K562 (cell line): ENCODE measurements at regions not wholly inside any gene's neighbourhood (a gene's known extent, or its start where the extent isn't known, plus 50 kb on each side); places are given as distances from the start of the nearest gene placed in this dataset.

Experiments
- ATAC-seq: fragments of 200-7000 bp; cut with Tn5 transposase; 3 replicates; pipeline ENCODE4 v1.9.1; 2020; ENCODE audit warnings: moderate library complexity
- BruUV-seq: library from RNA; stranded (reverse); fragments of 400-500 nt; replicated peaks from 2 replicates; lab custom pipeline; 2021; lab: Mats Ljungman, UMichigan
- CTCF ChIA-PET: fragments of 300-600 bp; formaldehyde crosslinking; extraction: SDS; loops from one replicate; lab custom pipeline; 2021; ENCODE audit warnings: low intra/inter-chr PET ratio; lab: Yijun Ruan, JAX
- POLR2A ChIA-PET: fragments of 300-600, 350-650 bp; sonication (Branson Sonifier 250); formaldehyde crosslinking; extraction: SDS; loops from one replicate; lab custom pipeline; 2021; ENCODE audit warnings: antibody characterized with exemption, inconsistent platforms; lab: Yijun Ruan, JAX
- DNase-seq, 4 experiments: peaks; one replicate each; pipeline versions ENCODE4 v3.0.0 to v3.0.0-alpha.2; 2011 to 2018; ENCODE audit warnings: low spot score in 3 of 4, mixed read lengths in 3 of 4; ENCODE audit errors: extremely low read depth in 1 of 4
- FAIRE-seq: peaks from 2 replicates; lab custom pipeline; 2011; peaks lifted over from hg19 to GRCh38; lab: Jason Lieb, UNC
- H2AFZ ChIP-seq: 2 replicates; pipeline ENCODE4 v1.6.0; 2011; ENCODE audit warnings: low read depth, low read length, control low read depth, inconsistent platforms
- H3K27ac ChIP-seq: fragments of 200-600 bp; 3 replicates; pipeline ENCODE4 v1.8.0; 2011; ENCODE audit warnings: low read depth, mild to moderate bottlenecking, control low read depth, inconsistent platforms, low read length, moderate library complexity, mixed read lengths; ENCODE audit errors: extremely low read depth
- H3K27me3 ChIP-seq, 2 experiments: fragments of 300-600 bp in 1 of 2; 2 replicates in 1 of 2; 3 replicates in 1 of 2; pipeline versions ENCODE4 v1.6.0 to v1.8.0; 2011; ENCODE audit warnings: inconsistent platforms in 2 of 2, low read length in 2 of 2, mild to moderate bottlenecking in 1 of 2, mixed read lengths in 1 of 2, moderate library complexity in 1 of 2; ENCODE audit not compliant: control insufficient read depth in 2 of 2, insufficient read depth in 2 of 2
- H3K36me3 ChIP-seq: fragments of 300-600 bp; 3 replicates; pipeline ENCODE4 v1.8.0; 2011; ENCODE audit warnings: mild to moderate bottlenecking, low read length, inconsistent platforms; ENCODE audit not compliant: control insufficient read depth, insufficient read depth
- H3K4me1 ChIP-seq, 2 experiments: fragments of 200-600 bp in 1 of 2; replicated peaks in 1 of 2; 2 replicates in 1 of 2; 3 replicates in 1 of 2; pipeline versions ENCODE4 v1.5.1 to v1.8.0; 2011; ENCODE audit warnings: inconsistent platforms in 2 of 2, low read length in 2 of 2, mild to moderate bottlenecking in 1 of 2, mixed read lengths in 1 of 2, moderate library complexity in 1 of 2; ENCODE audit not compliant: control insufficient read depth in 2 of 2, insufficient read depth in 2 of 2
- H3K4me2 ChIP-seq: 2 replicates; pipeline ENCODE4 v1.6.1; 2011; ENCODE audit warnings: low read length, control low read depth, inconsistent platforms, mixed read lengths; ENCODE audit not compliant: insufficient read depth
- H3K4me3 ChIP-seq: fragments of 200-600 bp; sonication (generic), shearing (Covaris generic); 2 replicates; pipeline ENCODE4 v1.5.1; 2016; ENCODE audit warnings: control low read depth, inconsistent platforms
- H3K79me2 ChIP-seq: fragments of 200-600 bp; 3 replicates; pipeline ENCODE4 v1.8.0; 2011; ENCODE audit warnings: low read length, inconsistent platforms; ENCODE audit not compliant: control insufficient read depth, insufficient read depth
- H3K9ac ChIP-seq, 2 experiments: 2 replicates each; pipeline versions ENCODE4 v1.6.0 to v1.6.1; 2011; ENCODE audit warnings: low read depth in 2 of 2, low read length in 2 of 2, control low read depth in 1 of 2, inconsistent platforms in 1 of 2, mild to moderate bottlenecking in 1 of 2, mixed read lengths in 1 of 2; ENCODE audit not compliant: insufficient read depth in 1 of 2
- H3K9me1 ChIP-seq: one replicate; pipeline ENCODE4 v1.6.0; 2011; ENCODE audit warnings: inconsistent platforms, mild to moderate bottlenecking, low read length, moderate library complexity; ENCODE audit not compliant: control insufficient read depth, insufficient read depth
- H3K9me3 ChIP-seq: replicated peaks from 2 replicates; pipeline ENCODE4 v1.5.1; 2011; ENCODE audit warnings: low read depth, low read length, inconsistent platforms; ENCODE audit not compliant: control insufficient read depth, insufficient read depth
- H4K20me1 ChIP-seq: replicated peaks from 2 replicates; pipeline ENCODE4 v1.6.1; 2011; ENCODE audit warnings: low read length, inconsistent platforms, mixed read lengths; ENCODE audit not compliant: control insufficient read depth, insufficient read depth
- DACH1 ChIP-seq: fragments of 450-650 bp; IDR thresholded peaks from 2 replicates; pipeline ENCODE4 v1.6.1; 2018; ENCODE audit not compliant: partially characterized antibody
- DNMT1 ChIP-seq: fragments of 450-650 bp; IDR thresholded peaks from 2 replicates; pipeline ENCODE4 v1.6.1; 2016; ENCODE audit warnings: antibody characterized with exemption, mild to moderate bottlenecking
- E2F4 ChIP-seq: sonication (generic); formaldehyde crosslinking; IDR thresholded peaks from 2 replicates; pipeline ENCODE4 v1.8.0; 2022; ENCODE audit warnings: mild to moderate bottlenecking, low read depth, missing genetic modification reagents
- EP300 ChIP-seq: IDR thresholded peaks from 2 replicates; pipeline ENCODE4 v1.6.1; 2012; ENCODE audit warnings: low read length, improper control_type of control experiment
- HBP1 ChIP-seq: fragments of 450-650 bp; formaldehyde crosslinking; IDR thresholded peaks from 2 replicates; pipeline ENCODE4 v1.4.0; 2022; ENCODE audit warnings: missing genetic modification characterization
- HDAC3 ChIP-seq: fragments of 450-650 bp; IDR thresholded peaks from 2 replicates; pipeline ENCODE4 v1.6.1; 2018; ENCODE audit warnings: borderline replicate concordance, mild to moderate bottlenecking, moderate library complexity; ENCODE audit not compliant: partially characterized antibody
- MTA2 ChIP-seq: fragments of 450-650 bp; IDR thresholded peaks from 2 replicates; pipeline ENCODE4 v1.6.1; 2016; ENCODE audit warnings: low read depth
- POLR2AphosphoS5 ChIP-seq: IDR thresholded peaks from 2 replicates; pipeline ENCODE4 v1.6.1; 2011; ENCODE audit warnings: mild to moderate bottlenecking, low read depth, low read length, moderate library complexity; ENCODE audit not compliant: control insufficient read depth, insufficient read depth
- TFAP4 ChIP-seq: sonication (generic); formaldehyde crosslinking; IDR thresholded peaks from 2 replicates; pipeline ENCODE4 v1.8.0; 2022; ENCODE audit warnings: missing genetic modification reagents, mild to moderate bottlenecking, moderate library complexity, borderline replicate concordance
- THAP7 ChIP-seq: fragments of 250-450 bp; sonication (Bioruptor Pico); IDR thresholded peaks from 2 replicates; pipeline ENCODE4 v1.5.0; 2021
- TOE1 ChIP-seq, 2 experiments: fragments of 450-650 bp in 1 of 2; sonication (generic) in 1 of 2; formaldehyde crosslinking in 1 of 2; IDR thresholded peaks; 2 replicates each; pipeline versions ENCODE4 v1.7.1 to v1.8.0; 2016 to 2022; ENCODE audit warnings: borderline replicate concordance in 2 of 2, mild to moderate bottlenecking in 2 of 2, antibody characterized with exemption in 1 of 2, inconsistent platforms in 1 of 2, low read depth in 1 of 2, missing genetic modification reagents in 1 of 2, moderate library complexity in 1 of 2
- WGBS: fragments of 100-300 bp; shearing (Covaris generic); methylation state at CpG from one replicate; pipeline ENCODE4 v1.1.6; 2016; ENCODE audit warnings: low coverage, mixed read lengths; ENCODE audit not compliant: insufficient coverage; ENCODE audit errors: missing lambda C conversion rate; 5-methylcytosine and 5-hydroxymethylcytosine counted together
- in situ Hi-C: fragments of 300-500 bp; cut with MboI; formaldehyde crosslinking; loops from 4 replicates; pipeline ENCODE4 v1.15.0; 2018; ENCODE audit warnings: inconsistent platforms, mixed read lengths
- intact Hi-C: fragments of 100-400 bp; cut with micrococcal nuclease; formaldehyde crosslinking; loops from 2 replicates; pipeline ENCODE4 v1.14.2; 2022

- ChIA-PET CTCF (no interaction called here), POLR2A (no interaction called here)
These were observed 302.6 kb upstream of the SLC14A2 start for GRCh38 chr18:45312555-45313126.

More at GRCh38 chr18:45312555-45313126, 302.6 kb upstream of the SLC14A2 start:
- H3K27me3 ChIP-seq: no peaks in the 10 kb centered on the region
- H3K9ac ChIP-seq: no peak overlapping the region
- H3K79me2 ChIP-seq: no peaks in the 10 kb centered on the region
- no peak overlapping the region for H2AFZ ChIP-seq
- no peaks in the 10 kb centered on the region for H3K36me3 ChIP-seq
- H3K9me1 ChIP-seq: no peaks in the 10 kb centered on the region
- WGBS: 2% methylated on average over 7 of the region's 9 CpGs
- H3K4me2 ChIP-seq: no peak overlapping the region
- no TSS peak for BruUV-seq
- no peaks in the 10 kb centered on the region for H3K4me1 ChIP-seq
- H4K20me1 ChIP-seq: no peaks in the 10 kb centered on the region
- no peak overlapping the region for H3K4me3 ChIP-seq
- TF ChIP-seq MTA2: no peak
- TF ChIP-seq EP300: no peak
- TF ChIP-seq POLR2AphosphoS5: no peak
- TF ChIP-seq HBP1 (CRISPR knock-in tag): no peak
- no peak for TF ChIP-seq DNMT1
- TF ChIP-seq THAP7: no peak
- TF ChIP-seq HDAC3: no peak
- TF ChIP-seq TFAP4 (CRISPR knock-in tag): no peak
- no peak for TF ChIP-seq TOE1 (IDR thresholded peaks at IDR 0.05; ENCODE audit: borderline replicate concordance)
- TF ChIP-seq TOE1 (CRISPR knock-in tag; IDR thresholded peaks at IDR 0.05; ENCODE audit: borderline replicate concordance, low read depth): no peak
- no peak for TF ChIP-seq DACH1
- no peak for TF ChIP-seq E2F4
- no peak for ATAC-seq
- H3K27ac ChIP-seq: no peak overlapping the region
- no peak for DNase-seq
- in situ Hi-C loops: no loop called here
- no peak for FAIRE-seq
- intact Hi-C loops: no loop called here
- H3K9me3 ChIP-seq: no peaks in the 10 kb centered on the region
